ENCODE measurements at regions not wholly inside any gene's neighbourhood (a gene's known extent, or its start where the extent isn't known, plus 50 kb on each side); places are given as distances from the start of the nearest gene placed in this dataset.

- no peak for DNase-seq (ENCODE audit: low spot score)
Observed at GRCh38 chr21:37967036-37967435, 50.8 kb upstream of the KCNJ6 start.

GRCh38 chr21:37968744-37969143 lies 52.5 kb upstream of the KCNJ6 start:
- no peak for DNase-seq (ENCODE audit: low spot score)

GRCh38 chr21:37970548-37970947 lies 54.3 kb upstream of the KCNJ6 start:
- DNase-seq (ENCODE audit: low spot score): no peak

GRCh38 chr21:37971390-37971950 lies 55.2 kb upstream of the KCNJ6 start:
- DNase-seq (ENCODE audit: low spot score): no peak

GRCh38 chr21:37974081-37974480 lies 57.8 kb upstream of the KCNJ6 start:
- DNase-seq (ENCODE audit: low spot score): no peak

- DNase-seq (ENCODE audit: low spot score): no peak
Observed at GRCh38 chr21:37982496-37983318, 66.5 kb upstream of the KCNJ6 start.

GRCh38 chr21:37983336-37984095 lies 67.3 kb upstream of the KCNJ6 start:
- DNase-seq (ENCODE audit: low spot score): no peak

GRCh38 chr21:37984416-37984815 lies 68.2 kb upstream of the KCNJ6 start:
- DNase-seq (ENCODE audit: low spot score): no peak

- DNase-seq (ENCODE audit: low spot score): no peak
Observed at GRCh38 chr21:37986000-37986399, 69.7 kb upstream of the KCNJ6 start.

GRCh38 chr21:37986751-37987399 lies 70.6 kb upstream of the KCNJ6 start:
- no peak for DNase-seq (ENCODE audit: low spot score)

GRCh38 chr21:37987668-37988067 lies 71.4 kb upstream of the KCNJ6 start:
- no peak for DNase-seq (ENCODE audit: low spot score)

- no peak for DNase-seq (ENCODE audit: low spot score)
Observed at GRCh38 chr21:37993071-37993470, 76.8 kb upstream of the KCNJ6 start.

- DNase-seq (ENCODE audit: low spot score): no peak
Observed at GRCh38 chr21:37994211-37994610, 78.0 kb upstream of the KCNJ6 start.

GRCh38 chr21:38012672-38013071 lies 96.4 kb upstream of the KCNJ6 start:
- no peak for DNase-seq (ENCODE audit: low spot score)

GRCh38 chr21:38013741-38014140 lies 97.5 kb upstream of the KCNJ6 start:
- no peak for DNase-seq (ENCODE audit: low spot score)

- no peak for DNase-seq (ENCODE audit: low spot score)
Observed at GRCh38 chr21:38014298-38014697, 98.0 kb upstream of the KCNJ6 start.

- no peak for DNase-seq (ENCODE audit: low spot score)
Observed at GRCh38 chr21:38027901-38028498, 111.7 kb upstream of the KCNJ6 start.

- no peak for DNase-seq (ENCODE audit: low spot score)
Observed at GRCh38 chr21:38032082-38032801, 116.0 kb upstream of the KCNJ6 start.

GRCh38 chr21:38036016-38036415 lies 119.8 kb upstream of the KCNJ6 start:
- DNase-seq (ENCODE audit: low spot score): no peak

- no peak for DNase-seq (ENCODE audit: low spot score)
Observed at GRCh38 chr21:38037416-38037815, 121.2 kb upstream of the KCNJ6 start.

GRCh38 chr21:38039369-38039768 lies 123.1 kb upstream of the KCNJ6 start:
- DNase-seq (ENCODE audit: low spot score): no peak

GRCh38 chr21:38039841-38040240 lies 123.6 kb upstream of the KCNJ6 start:
- DNase-seq (ENCODE audit: low spot score): no peak
